Glutamatergic neuron (in vitro differentiated cells): ENCODE measurements at regions not wholly inside any gene's neighbourhood (a gene's known extent, or its start where the extent isn't known, plus 50 kb on each side); places are given as distances from the start of the nearest gene placed in this dataset.

Experiments
- DNase-seq: peaks from one replicate; pipeline ENCODE4 v3.0.0; 2022
- H3K27ac Mint-ChIP-seq: one replicate; pipeline ENCODE4 v1.8.0; 2020; ENCODE audit warnings: mild to moderate bottlenecking, mixed read lengths, inconsistent platforms; ENCODE audit not compliant: unreplicated experiment
- H3K27me3 Mint-ChIP-seq: one replicate; pipeline ENCODE4 v1.8.0; 2020; ENCODE audit warnings: mild to moderate bottlenecking, moderate library complexity, mixed read lengths, inconsistent platforms; ENCODE audit not compliant: unreplicated experiment
- H3K36me3 Mint-ChIP-seq: one replicate; pipeline ENCODE4 v1.8.0; 2020; ENCODE audit warnings: mild to moderate bottlenecking, mixed read lengths, inconsistent platforms; ENCODE audit not compliant: unreplicated experiment
- H3K4me1 Mint-ChIP-seq: one replicate; pipeline ENCODE4 v1.8.0; 2020; ENCODE audit warnings: mild to moderate bottlenecking, low read depth, mixed read lengths, inconsistent platforms; ENCODE audit not compliant: unreplicated experiment
- H3K4me3 Mint-ChIP-seq: one replicate; pipeline ENCODE4 v1.8.0; 2020; ENCODE audit warnings: mild to moderate bottlenecking, mixed read lengths, inconsistent platforms; ENCODE audit not compliant: unreplicated experiment
- H3K9me3 Mint-ChIP-seq: one replicate; pipeline ENCODE4 v1.8.0; 2020; ENCODE audit warnings: mild to moderate bottlenecking, moderate library complexity, mixed read lengths, inconsistent platforms; ENCODE audit not compliant: unreplicated experiment
- TF ChIP-seq, protein P1 (sequence below): fragments of 200-600 bp; sonication (generic); IDR thresholded peaks from one replicate; pipeline ENCODE4 v1.5.0; 2021; ENCODE audit not compliant: partially characterized antibody, unreplicated experiment

DNA sequence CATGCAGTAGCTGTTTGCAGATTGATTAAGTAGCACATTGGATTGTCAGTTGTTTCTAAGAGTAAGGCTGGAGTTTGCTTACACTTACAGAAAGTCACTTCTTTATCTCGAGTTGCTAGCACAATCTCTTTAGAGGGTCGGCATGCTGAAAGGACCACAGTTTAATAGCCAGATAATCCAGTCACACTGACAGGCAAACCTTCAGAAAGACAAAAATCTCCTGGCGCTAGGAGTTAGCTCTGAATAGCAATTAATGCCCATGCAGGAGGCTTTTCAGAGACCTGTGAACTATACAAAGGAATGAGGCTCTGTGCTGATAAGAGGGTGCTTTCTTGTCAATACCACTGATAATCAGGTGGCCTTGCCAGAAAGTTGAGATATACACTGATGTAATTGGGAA lies 1043.0 kb downstream of the AACS start:
- DNase-seq = no peak
- no peaks in the 10 kb centered on the region for H3K4me1 Mint-ChIP-seq
- TF ChIP-seq, protein P1, sequence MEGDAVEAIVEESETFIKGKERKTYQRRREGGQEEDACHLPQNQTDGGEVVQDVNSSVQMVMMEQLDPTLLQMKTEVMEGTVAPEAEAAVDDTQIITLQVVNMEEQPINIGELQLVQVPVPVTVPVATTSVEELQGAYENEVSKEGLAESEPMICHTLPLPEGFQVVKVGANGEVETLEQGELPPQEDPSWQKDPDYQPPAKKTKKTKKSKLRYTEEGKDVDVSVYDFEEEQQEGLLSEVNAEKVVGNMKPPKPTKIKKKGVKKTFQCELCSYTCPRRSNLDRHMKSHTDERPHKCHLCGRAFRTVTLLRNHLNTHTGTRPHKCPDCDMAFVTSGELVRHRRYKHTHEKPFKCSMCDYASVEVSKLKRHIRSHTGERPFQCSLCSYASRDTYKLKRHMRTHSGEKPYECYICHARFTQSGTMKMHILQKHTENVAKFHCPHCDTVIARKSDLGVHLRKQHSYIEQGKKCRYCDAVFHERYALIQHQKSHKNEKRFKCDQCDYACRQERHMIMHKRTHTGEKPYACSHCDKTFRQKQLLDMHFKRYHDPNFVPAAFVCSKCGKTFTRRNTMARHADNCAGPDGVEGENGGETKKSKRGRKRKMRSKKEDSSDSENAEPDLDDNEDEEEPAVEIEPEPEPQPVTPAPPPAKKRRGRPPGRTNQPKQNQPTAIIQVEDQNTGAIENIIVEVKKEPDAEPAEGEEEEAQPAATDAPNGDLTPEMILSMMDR = no peak
- H3K27ac Mint-ChIP-seq = no peak overlapping the region
- no peaks in the 10 kb centered on the region for H3K27me3 Mint-ChIP-seq
- no peaks in the 10 kb centered on the region for H3K36me3 Mint-ChIP-seq
- no peaks in the 10 kb centered on the region for H3K9me3 Mint-ChIP-seq
- no peak overlapping the region for H3K4me3 Mint-ChIP-seq

DNA sequence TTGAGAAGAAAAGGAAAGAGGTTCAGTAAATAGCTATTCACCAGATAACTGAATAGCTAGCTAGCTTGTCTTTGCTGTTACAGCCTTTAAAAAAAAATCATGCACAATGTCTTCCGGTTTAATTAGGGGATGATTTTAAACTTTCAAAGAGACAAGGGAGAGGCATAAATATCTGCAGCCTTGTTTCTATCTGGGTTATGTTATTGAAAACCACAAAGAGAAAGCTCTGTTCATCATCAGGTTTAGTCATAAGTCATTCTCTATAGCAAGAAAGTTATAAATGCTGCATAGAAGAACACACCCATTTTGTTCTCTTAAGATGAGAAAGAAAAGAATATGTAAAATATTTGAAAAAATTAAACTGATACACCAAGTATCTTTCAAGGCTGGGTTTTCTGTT lies 1046.9 kb downstream of the AACS start:
- Mint-ChIP-seq H3K27me3 (no peaks in the 10 kb centered on the region), H3K9me3 (no peaks in the 10 kb centered on the region), H3K27ac (no peak overlapping the region), H3K4me1 (no peaks in the 10 kb centered on the region), H3K4me3 (no peak overlapping the region), H3K36me3 (peaks cover 5% of the 10 kb centered on the region)
- no peak for DNase-seq
- TF ChIP-seq, protein P1 = no peak

DNA sequence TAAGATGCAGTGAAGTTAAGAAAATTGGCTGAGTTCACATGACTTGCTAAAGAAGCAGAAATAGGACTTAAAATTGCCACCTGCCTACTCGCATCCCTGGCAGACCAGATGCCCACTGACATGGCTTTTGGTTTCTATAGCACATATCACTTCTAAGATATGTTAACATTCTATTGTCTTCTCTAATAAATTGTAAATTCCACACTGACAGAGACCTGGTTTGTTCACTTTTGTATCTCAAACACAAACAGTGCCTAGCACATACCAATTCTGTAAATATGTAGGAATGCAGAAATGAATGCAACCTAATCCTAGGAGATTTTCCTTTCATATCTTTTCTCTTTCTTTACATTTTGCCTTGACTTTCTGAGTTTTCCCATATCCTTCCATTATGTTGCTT lies 1047.6 kb downstream of the AACS start:
- no peaks in the 10 kb centered on the region for H3K27me3 Mint-ChIP-seq
- peaks cover 5% of the 10 kb centered on the region for H3K36me3 Mint-ChIP-seq
- H3K9me3 Mint-ChIP-seq = no peaks in the 10 kb centered on the region
- no peak overlapping the region for H3K27ac Mint-ChIP-seq
- DNase-seq = no peak
- no peaks in the 10 kb centered on the region for H3K4me1 Mint-ChIP-seq
- TF ChIP-seq, protein P1 = no peak
- no peak overlapping the region for H3K4me3 Mint-ChIP-seq

DNA sequence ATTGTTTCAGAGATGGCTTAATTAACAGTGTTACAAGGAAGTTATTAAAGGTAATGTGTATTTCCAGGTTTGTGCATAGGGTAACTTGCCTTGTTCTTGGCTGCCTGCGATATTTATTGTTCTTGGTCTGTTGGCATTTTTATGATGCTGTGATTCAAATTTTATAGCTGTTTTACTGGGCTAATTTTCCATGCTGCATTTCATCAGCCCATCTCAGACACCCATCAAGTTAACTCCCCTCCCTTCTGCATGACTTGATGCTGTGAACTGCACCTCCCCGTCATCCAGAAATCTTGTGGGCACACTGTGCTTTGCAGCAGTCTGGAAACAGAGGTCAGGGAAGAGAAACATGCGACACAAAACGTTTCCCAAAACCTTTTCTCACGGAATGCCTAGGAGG lies 1049.2 kb downstream of the AACS start:
- Mint-ChIP-seq H3K4me3 (no peak overlapping the region), H3K4me1 (no peaks in the 10 kb centered on the region), H3K27ac (no peak overlapping the region), H3K9me3 (no peaks in the 10 kb centered on the region), H3K27me3 (no peaks in the 10 kb centered on the region), H3K36me3 (peaks cover 5% of the 10 kb centered on the region)
- DNase-seq = no peak
- TF ChIP-seq, protein P1 = no peak

DNA sequence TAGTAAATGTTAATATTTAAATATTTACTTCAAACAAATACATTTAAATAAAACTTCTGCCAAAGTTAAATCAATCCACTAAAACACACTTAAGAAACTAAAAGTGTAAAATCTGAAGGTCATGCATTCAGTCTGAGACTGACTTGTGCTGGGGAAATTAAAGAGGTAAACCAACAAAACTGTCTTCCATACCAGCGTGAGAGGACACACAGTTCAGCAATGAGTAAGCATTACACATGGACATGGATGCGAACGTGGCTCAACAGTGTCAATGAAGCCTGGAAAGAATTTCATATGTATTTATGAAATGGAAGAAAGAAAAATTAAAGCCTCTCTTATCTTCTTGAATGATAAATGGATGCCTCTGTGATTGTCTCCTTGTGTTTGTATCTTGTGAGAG lies 1052.3 kb downstream of the AACS start:
- Mint-ChIP-seq H3K27me3 (peaks cover 2% of the 10 kb centered on the region), H3K36me3 (peaks cover 5% of the 10 kb centered on the region), H3K9me3 (peaks cover 5% of the 10 kb centered on the region), H3K27ac (no peak overlapping the region), H3K4me1 (no peaks in the 10 kb centered on the region), H3K4me3 (no peak overlapping the region)
- DNase-seq = no peak
- TF ChIP-seq, protein P1 = no peak
